Small intestine (tissue), 7 donors: ENCODE measurements at regions not wholly inside any gene's neighbourhood (a gene's known extent, or its start where the extent isn't known, plus 50 kb on each side); places are given as distances from the start of the nearest gene placed in this dataset.
A peak's percentile ranks its signal among the peaks of the same experiment; 100 is the strongest.

ENCODE experiments used
- DNase-seq, 2 donors: peaks; one replicate each; pipeline versions ENCODE4 v3.0.0 to v3.0.0-alpha.2; 2013
- FAIRE-seq: peaks from 2 replicates; lab custom pipeline; 2012; peaks lifted over from hg19 to GRCh38; lab: Jason Lieb, UNC
- H3K27ac ChIP-seq, 3 donors: one replicate each; pipeline ENCODE4 v1.5.1; 2013; ENCODE audit warnings: low read length in 2 of 3, mild to moderate bottlenecking in 2 of 3, control low read depth in 1 of 3, inconsistent platforms in 1 of 3, low read depth in 1 of 3, moderate library complexity in 1 of 3
- H3K27me3 ChIP-seq, 3 donors: one replicate each; pipeline ENCODE4 v1.6.1; 2013; ENCODE audit warnings: low read length in 3 of 3, inconsistent platforms in 1 of 3; ENCODE audit not compliant: control insufficient read depth in 3 of 3, insufficient read depth in 3 of 3
- H3K36me3 ChIP-seq, 3 donors: one replicate each; pipeline ENCODE4 v1.6.1; 2013; ENCODE audit warnings: low read length in 3 of 3, inconsistent platforms in 1 of 3, low read depth in 1 of 3, mild to moderate bottlenecking in 1 of 3, moderate library complexity in 1 of 3; ENCODE audit not compliant: control insufficient read depth in 3 of 3, insufficient read depth in 2 of 3
- H3K4me1 ChIP-seq, 3 donors: one replicate each; pipeline ENCODE4 v1.6.1; 2013; ENCODE audit warnings: low read length in 2 of 3, inconsistent platforms in 1 of 3, low read depth in 1 of 3, mild to moderate bottlenecking in 1 of 3, moderate library complexity in 1 of 3; ENCODE audit not compliant: control insufficient read depth in 3 of 3, insufficient read depth in 2 of 3
- H3K4me3 ChIP-seq, 3 donors: one replicate each; pipeline ENCODE4 v1.5.1; 2013; ENCODE audit warnings: low read length in 3 of 3, control low read depth in 1 of 3, inconsistent platforms in 1 of 3, low read depth in 1 of 3, mild to moderate bottlenecking in 1 of 3, moderate library complexity in 1 of 3
- H3K9me3 ChIP-seq, 2 donors: one replicate each; pipeline ENCODE4 v1.6.1; 2013; ENCODE audit warnings: low read depth in 1 of 2, low read length in 1 of 2; ENCODE audit not compliant: control insufficient read depth in 2 of 2, insufficient read depth in 1 of 2
- WGBS, 3 donors: extraction: QIAGEN DNeasy Blood & Tissue Kit; methylation state at CpG; one replicate each; pipeline ENCODE4 v1.1.7; 2013; 5-methylcytosine and 5-hydroxymethylcytosine counted together
- donor health status: healthy with polysubstance abuse.
- donor health status: control.
- donor health status: control.
- donor health status: Bipolar disorder and iron deficiency.
- donor health status: healthy.

DNA sequence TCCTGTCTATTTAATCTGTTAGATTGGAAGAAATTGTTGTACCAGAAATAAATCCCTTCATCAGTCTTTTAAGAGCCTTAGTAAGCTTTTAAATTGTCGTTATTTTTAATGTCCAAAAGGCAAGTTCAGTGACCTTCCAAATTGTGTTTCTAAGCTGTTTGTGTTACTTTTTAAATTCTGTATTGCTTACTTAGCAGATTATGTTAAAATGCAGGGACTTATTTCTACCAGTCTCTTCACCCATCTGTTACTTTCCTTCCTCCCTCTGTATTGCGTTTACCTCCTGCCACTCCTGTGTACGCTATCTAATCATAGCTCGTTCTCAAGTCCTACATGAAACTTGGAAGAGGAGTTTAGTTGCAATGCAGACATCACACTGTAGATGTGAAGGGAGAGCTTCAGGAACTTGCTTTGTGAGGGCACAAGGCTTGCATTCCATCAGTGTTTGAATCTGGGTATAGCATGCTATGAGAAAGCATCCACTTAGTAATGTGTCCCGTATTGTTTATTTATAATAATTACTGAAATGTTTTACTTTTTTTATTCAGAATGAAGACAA lies 406.5 kb upstream of the RGS6 start:
- Histone ChIP-seq H3K9me3 (no peaks in the 10 kb centered on the region), H3K36me3 (peaks cover 0 to 4% (median 1%) of the 10 kb centered on the region in 3 donors), H3K4me1 (peaks cover 0 to 8% (median 2%) of the 10 kb centered on the region in 3 donors), H3K27me3 (no peaks in the 10 kb centered on the region), H3K27ac (no peak overlapping the region), H3K4me3 (no peak overlapping the region)
- WGBS, 3 donors = 70 to 83% (median 83%) methylated on average over 5 of the region's 5 CpGs
- DNase-seq = no peak
- FAIRE-seq = no peak

DNA sequence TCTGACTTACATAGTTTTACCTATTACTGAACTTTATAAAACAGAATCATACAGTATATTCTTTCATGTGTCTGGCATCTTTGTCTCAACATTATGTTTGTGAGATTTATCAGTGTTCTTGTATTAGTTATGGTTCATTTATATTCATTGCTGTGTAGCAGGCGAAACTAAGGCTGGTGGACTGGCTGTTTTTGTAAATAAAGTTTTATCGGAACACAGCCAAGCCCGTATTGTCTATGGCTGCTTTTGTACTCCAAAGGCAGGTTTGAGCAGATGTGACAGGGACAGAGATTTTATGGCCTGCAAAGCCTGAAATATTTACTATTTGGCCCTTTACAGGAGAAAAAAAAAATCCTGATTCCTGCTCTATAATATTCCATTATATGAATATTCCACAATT lies 405.8 kb upstream of the RGS6 start:
- WGBS, 3 donors = 96 to 99% (median 98%) methylated on average over 3 of the region's 3 CpGs
- DNase-seq (no peak), FAIRE-seq (no peak)

DNA sequence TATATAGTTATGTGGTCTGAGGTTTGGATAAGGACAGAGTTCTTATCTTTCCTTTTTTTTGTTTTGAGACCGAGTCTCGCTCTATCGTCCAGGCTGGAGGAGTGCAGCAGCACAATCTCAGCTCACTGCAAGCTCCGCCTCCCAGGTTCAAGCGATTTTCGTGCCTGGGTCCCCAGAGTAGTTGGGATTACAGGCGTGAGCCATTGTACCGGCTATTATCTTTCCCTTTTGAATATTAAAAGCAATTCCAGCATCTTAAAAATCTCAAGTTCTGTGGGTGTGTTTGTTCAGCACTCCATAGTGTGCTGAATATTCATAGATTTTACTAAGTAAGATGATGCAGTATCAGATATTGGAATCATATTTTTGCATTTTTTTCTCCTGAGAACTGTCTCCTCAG lies 404.4 kb upstream of the RGS6 start:
- Histone ChIP-seq H3K27ac (no peak overlapping the region), H3K27me3 (no peaks in the 10 kb centered on the region), H3K9me3 (no peaks in the 10 kb centered on the region), H3K4me3 (no peak overlapping the region), H3K4me1 (peaks cover 0 to 2% (median 0%) of the 10 kb centered on the region in 3 donors), H3K36me3 (peaks cover 0 to 4% (median 3%) of the 10 kb centered on the region in 3 donors)
- whole genome bisulfite sequencing, 3 donors = 84 to 96% (median 89%) methylated on average over 8 of the region's 8 CpGs
- DNase-seq (no peak), FAIRE-seq (no peak)

More for the DNA sequence above, 405.8 kb upstream of the RGS6 start:
- Histone ChIP-seq H3K9me3 (no peaks in the 10 kb centered on the region), H3K27me3 (no peaks in the 10 kb centered on the region), H3K36me3 (peaks cover 0 to 4% (median 2%) of the 10 kb centered on the region in 3 donors), H3K27ac (no peak overlapping the region), H3K4me1 (peaks cover 0 to 7% (median 2%) of the 10 kb centered on the region in 3 donors), H3K4me3 (no peak overlapping the region)

DNA sequence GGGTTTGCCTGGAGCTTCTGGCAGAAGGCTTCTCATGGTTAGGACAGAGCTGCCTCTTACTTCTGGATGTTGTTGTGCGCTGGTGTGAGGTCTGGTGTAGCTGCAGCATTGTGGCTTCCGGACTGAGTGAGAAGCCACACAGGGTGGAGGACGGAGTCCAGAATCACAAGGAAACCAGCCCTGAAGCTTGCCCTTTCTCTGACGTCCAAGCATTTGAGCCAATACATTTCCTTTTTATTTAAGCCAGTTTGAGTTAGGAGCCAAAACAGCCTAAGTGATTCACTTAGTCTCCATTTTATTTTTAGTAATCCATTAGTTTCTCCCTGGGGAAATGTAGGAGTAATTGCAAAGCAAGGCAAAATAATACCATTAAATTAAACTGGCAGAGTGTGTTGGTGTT lies 402.4 kb upstream of the RGS6 start:
- Histone ChIP-seq H3K9me3 (no peaks in the 10 kb centered on the region), H3K27ac (peak overlapping the region in 1 of 3 donors; percentile 1), H3K4me1 (peaks cover 0 to 2% (median 0%) of the 10 kb centered on the region in 3 donors), H3K4me3 (no peak overlapping the region), H3K36me3 (peaks cover 0 to 4% (median 3%) of the 10 kb centered on the region in 3 donors), H3K27me3 (no peaks in the 10 kb centered on the region)
- FAIRE-seq = no peak
- DNase-seq = no peak
- WGBS, 3 donors = 61 to 92% (median 77%) methylated on average over 4 of the region's 4 CpGs

DNA sequence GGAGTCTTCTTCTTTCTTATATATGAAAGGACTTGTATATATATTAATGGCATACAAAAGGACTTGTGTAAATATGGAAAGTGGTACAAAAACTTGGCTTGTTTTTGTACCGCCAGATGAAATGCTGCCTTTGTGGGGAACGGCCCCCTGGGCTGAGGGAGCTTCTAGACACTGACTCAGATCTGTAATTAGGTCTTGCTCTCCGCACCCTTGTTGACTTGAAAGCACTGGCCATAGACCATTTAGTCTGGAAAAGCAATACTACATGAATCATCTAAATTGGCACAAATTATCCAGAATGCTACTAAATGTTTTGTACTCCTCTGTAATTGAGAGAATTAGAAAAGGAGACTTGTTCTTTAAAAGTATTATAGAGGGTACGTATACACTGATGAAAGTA lies 399.9 kb upstream of the RGS6 start:
- H3K27ac ChIP-seq = no peak overlapping the region
- 88 to 98% (median 95%) methylated on average over 4 of the region's 4 CpGs for WGBS, 3 donors
- DNase-seq = no peak
- H3K27me3 ChIP-seq = no peaks in the 10 kb centered on the region
- no peak for FAIRE-seq
- H3K4me3 ChIP-seq = no peak overlapping the region
- H3K36me3 ChIP-seq = peaks cover 0 to 4% (median 3%) of the 10 kb centered on the region in 3 donors
- peaks cover 0 to 2% (median 0%) of the 10 kb centered on the region in 3 donors for H3K4me1 ChIP-seq
- H3K9me3 ChIP-seq = no peaks in the 10 kb centered on the region

DNA sequence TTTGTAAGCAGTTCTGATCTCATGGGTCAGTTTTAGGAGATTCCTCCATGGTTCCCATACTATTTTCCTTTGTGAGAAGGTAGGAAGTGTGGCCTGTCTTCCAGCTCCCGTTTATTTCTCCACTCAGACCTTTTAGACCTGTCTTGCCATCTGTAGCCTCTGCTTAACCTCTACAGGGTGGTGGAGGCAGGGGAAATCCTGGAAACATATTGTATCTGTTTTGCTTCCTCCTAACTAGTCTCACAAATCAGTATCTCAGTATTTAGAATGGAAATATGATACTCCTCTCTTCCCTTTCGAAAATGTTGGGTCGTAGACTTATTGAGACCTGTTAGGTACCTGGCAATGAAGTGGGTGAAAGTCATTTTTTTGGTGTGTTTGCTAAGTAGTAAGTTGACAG lies 399.4 kb upstream of the RGS6 start:
- H3K4me3 ChIP-seq = no peak overlapping the region
- H3K36me3 ChIP-seq = peaks cover 0 to 4% (median 3%) of the 10 kb centered on the region in 3 donors
- no peak overlapping the region for H3K27ac ChIP-seq
- WGBS, 3 donors = 81 to 87% (median 87%) methylated on average over 3 of the region's 3 CpGs
- no peaks in the 10 kb centered on the region for H3K27me3 ChIP-seq
- H3K9me3 ChIP-seq = no peaks in the 10 kb centered on the region
- H3K4me1 ChIP-seq = peaks cover 0 to 2% (median 0%) of the 10 kb centered on the region in 3 donors
- FAIRE-seq (no peak), DNase-seq (no peak)

DNA sequence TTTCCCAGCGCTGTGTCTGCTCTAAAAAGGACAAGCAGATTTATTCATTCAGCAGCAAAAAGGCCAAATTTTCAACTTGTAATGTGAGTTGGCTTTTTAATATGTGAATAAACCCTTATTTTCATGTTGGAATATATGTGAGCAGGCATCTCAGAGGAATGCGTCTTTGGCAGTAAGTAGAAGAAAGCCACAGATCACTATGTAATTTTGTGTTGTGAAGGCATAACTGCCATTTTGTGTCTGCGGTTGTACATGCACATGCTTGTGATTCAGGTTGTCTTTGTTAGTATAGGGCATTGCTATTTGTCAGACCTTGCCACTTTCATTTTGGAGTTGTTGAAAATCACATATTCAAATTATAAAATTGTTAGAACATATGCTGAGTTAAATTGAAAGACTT lies 398.8 kb upstream of the RGS6 start:
- FAIRE-seq (no peak), DNase-seq (no peak)
- H3K27me3 ChIP-seq = no peaks in the 10 kb centered on the region
- H3K4me1 ChIP-seq = peaks cover 0 to 2% (median 0%) of the 10 kb centered on the region in 3 donors
- H3K27ac ChIP-seq = no peak overlapping the region
- peaks cover 0 to 4% (median 3%) of the 10 kb centered on the region in 3 donors for H3K36me3 ChIP-seq
- WGBS, 3 donors = 95 to 98% (median 98%) methylated on average over 3 of the region's 3 CpGs
- H3K4me3 ChIP-seq = no peak overlapping the region
- no peaks in the 10 kb centered on the region for H3K9me3 ChIP-seq

DNA sequence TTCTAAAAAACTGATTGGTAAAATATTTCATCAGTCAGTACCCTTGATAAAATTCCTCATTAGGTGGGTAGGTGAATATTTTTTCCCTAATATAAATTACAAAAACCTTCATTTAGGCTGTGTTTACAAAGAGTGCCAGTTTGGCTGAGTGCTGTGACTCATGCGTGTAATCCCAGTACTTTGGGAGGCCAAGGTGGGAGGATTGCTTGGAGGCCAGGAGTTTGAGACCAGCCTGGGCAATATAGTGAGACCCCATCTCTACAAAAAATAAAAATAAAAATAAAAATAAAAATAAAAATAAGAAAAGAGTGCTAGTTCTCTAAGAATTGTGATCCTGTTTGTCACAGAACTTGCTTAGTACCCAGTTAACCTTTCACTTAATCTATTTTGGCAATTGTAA lies 398.4 kb upstream of the RGS6 start:
- Histone ChIP-seq H3K9me3 (no peaks in the 10 kb centered on the region), H3K4me1 (peaks cover 0 to 2% (median 0%) of the 10 kb centered on the region in 3 donors), H3K27me3 (no peaks in the 10 kb centered on the region), H3K4me3 (no peak overlapping the region), H3K36me3 (peaks cover 0 to 4% (median 3%) of the 10 kb centered on the region in 3 donors), H3K27ac (no peak overlapping the region)
- FAIRE-seq (no peak), DNase-seq (no peak)
- WGBS, 3 donors = 96 to 100% (median 100%) methylated on average over 1 of the region's 1 CpG

DNA sequence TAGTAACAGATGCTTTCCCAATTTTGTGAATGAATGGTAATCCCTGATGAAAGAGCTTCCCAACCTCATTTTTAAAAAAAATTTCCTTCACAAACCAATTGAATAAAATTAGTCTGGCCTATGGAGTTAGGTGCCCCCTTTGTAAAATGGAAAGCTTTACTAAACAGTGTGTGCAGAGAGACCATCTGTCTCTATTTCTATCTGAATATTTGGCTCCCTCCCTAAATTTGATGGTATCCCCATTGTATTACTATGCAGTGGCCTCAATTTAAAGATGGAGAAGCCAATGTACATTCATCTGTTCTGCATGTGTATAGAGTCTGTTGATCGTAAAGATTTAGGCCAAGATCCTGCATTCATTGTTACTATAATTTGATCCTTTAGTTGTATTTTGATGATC lies 397.7 kb upstream of the RGS6 start:
- H3K36me3 ChIP-seq = peaks cover 0 to 4% (median 3%) of the 10 kb centered on the region in 3 donors
- H3K27ac ChIP-seq = no peak overlapping the region
- H3K27me3 ChIP-seq = no peaks in the 10 kb centered on the region
- DNase-seq (no peak), FAIRE-seq (no peak)
- WGBS, 3 donors = 97 to 100% (median 97%) methylated on average over 1 of the region's 1 CpG
- no peak overlapping the region for H3K4me3 ChIP-seq
- peaks cover 0 to 2% (median 0%) of the 10 kb centered on the region in 3 donors for H3K4me1 ChIP-seq
- H3K9me3 ChIP-seq = no peaks in the 10 kb centered on the region
